Gastrocnemius medialis (tissue), 4 donors: ENCODE measurements at regions not wholly inside any gene's neighbourhood (a gene's known extent, or its start where the extent isn't known, plus 50 kb on each side); places are given as distances from the start of the nearest gene placed in this dataset.

ENCODE experiments used
- CTCF ChIP-seq, 5 experiments: fragments of 450-650 bp in 3 of 5; fragments of 200-600 bp in 2 of 5; sonication (generic) in 2 of 5; IDR thresholded peaks in 4 of 5; conservative IDR thresholded peaks in 1 of 5; 1 replicate in 4 of 5; 2 replicates in 1 of 5; pipeline ENCODE4 v1.5.1; 2016 to 2019; ENCODE audit warnings: antibody characterized with exemption in 5 of 5, mild to moderate bottlenecking in 3 of 5, moderate library complexity in 3 of 5
- POLR2A ChIP-seq, 2 donors: fragments of 450-650 bp; IDR thresholded peaks; one replicate each; pipeline ENCODE4 v1.6.1; 2017; ENCODE audit warnings: antibody characterized with exemption in 2 of 2, mild to moderate bottlenecking in 2 of 2, moderate library complexity in 2 of 2

- TF ChIP-seq POLR2A (IDR thresholded peaks at IDR 0.05), result no peak
- TF ChIP-seq CTCF (IDR thresholded peaks at IDR 0.05 in 4 of 5, conservative IDR thresholded peaks at IDR 0.05 in 1 of 5), result no peak
Measured at GRCh38 chr9:104984542-104984941, 56.6 kb upstream of the ABCA1 start.
